Dendritic cell treated with granulocyte-macrophage colony-stimulating factor and Interleukin-4, amounts not matched to agents 40 ng/mL and 50 ng/mL, for 4 days (primary cell): ENCODE measurements at regions not wholly inside any gene's neighbourhood (a gene's known extent, or its start where the extent isn't known, plus 50 kb on each side); places are given as distances from the start of the nearest gene placed in this dataset.
"Not testable (repeated sequence)": the region's sequence is repeated elsewhere in the genome, so short reads cannot be mapped to it uniquely, and the experiment has no call there.

Experiments used
- H3K27ac Mint-ChIP-seq: one replicate; pipeline ENCODE4 v1.8.0; 2022; ENCODE audit warnings: mild to moderate bottlenecking, mixed read lengths
- H3K27me3 Mint-ChIP-seq: one replicate; pipeline ENCODE4 v1.8.0; 2022; ENCODE audit warnings: mild to moderate bottlenecking, mixed read lengths
- H3K36me3 Mint-ChIP-seq: one replicate; pipeline ENCODE4 v1.8.0; 2022; ENCODE audit warnings: low read depth, mixed read lengths
- H3K4me1 Mint-ChIP-seq: one replicate; pipeline ENCODE4 v1.8.0; 2022; ENCODE audit warnings: low read depth, mixed read lengths
- H3K4me3 Mint-ChIP-seq: one replicate; pipeline ENCODE4 v1.8.0; 2022; ENCODE audit warnings: mild to moderate bottlenecking, moderate library complexity, mixed read lengths
- H3K9me3 Mint-ChIP-seq: one replicate; pipeline ENCODE4 v1.8.0; 2022; ENCODE audit warnings: mixed read lengths
- intact Hi-C: fragments of 100-400 bp; cut with micrococcal nuclease; formaldehyde crosslinking; loops from one replicate; pipeline ENCODE4 v1.15.0; 2022

- Mint-ChIP-seq H3K27me3 (peaks cover 41% of the 10 kb centered on the region), H3K9me3 (no peaks in the 10 kb centered on the region), H3K27ac (peak overlapping the region; percentile 55), H3K36me3 (no peaks in the 10 kb centered on the region), H3K4me1 (peaks cover 19% of the 10 kb centered on the region), H3K4me3 (peak overlapping the region; percentile 60)
- intact Hi-C loops = no loop called here
Observed at GRCh38 chr1:112855152-112855828, 100.7 kb downstream of the SLC16A1 start.

- intact Hi-C loops, H3K9me3 Mint-ChIP-seq, H3K36me3 Mint-ChIP-seq: not testable (repeated sequence)
- Mint-ChIP-seq H3K27me3 (peaks cover 49% of the 10 kb centered on the region), H3K27ac (peak overlapping the region; percentile 55), H3K4me1 (peaks cover 27% of the 10 kb centered on the region), H3K4me3 (peak overlapping the region; percentile 60)
Observed at GRCh38 chr1:112854368-112854984, 101.5 kb downstream of the SLC16A1 start.

- Mint-ChIP-seq H3K4me1 (peaks cover 33% of the 10 kb centered on the region), H3K27me3 (peaks cover 55% of the 10 kb centered on the region), H3K27ac (peak overlapping the region; percentile 55)
- H3K36me3 Mint-ChIP-seq, H3K4me3 Mint-ChIP-seq, intact Hi-C loops, H3K9me3 Mint-ChIP-seq: not testable (repeated sequence)
Observed at GRCh38 chr1:112853915-112854314, 102.1 kb downstream of the SLC16A1 start.

- intact Hi-C loops = no loop called here
- Mint-ChIP-seq H3K4me1 (peaks cover 33% of the 10 kb centered on the region), H3K27me3 (peaks cover 63% of the 10 kb centered on the region), H3K4me3 (no peak overlapping the region), H3K27ac (no peak overlapping the region), H3K36me3 (no peaks in the 10 kb centered on the region), H3K9me3 (no peaks in the 10 kb centered on the region)
Observed at GRCh38 chr1:112852934-112853333, 103.1 kb downstream of the SLC16A1 start.

GRCh38 chr1:112852276-112852675 is 103.7 kb downstream of the SLC16A1 start:
- H3K4me3 Mint-ChIP-seq = no peak overlapping the region
- no peaks in the 10 kb centered on the region for H3K9me3 Mint-ChIP-seq
- H3K27me3 Mint-ChIP-seq = peaks cover 65% of the 10 kb centered on the region
- intact Hi-C loops = no loop called here
- no peaks in the 10 kb centered on the region for H3K36me3 Mint-ChIP-seq
- H3K4me1 Mint-ChIP-seq = peaks cover 33% of the 10 kb centered on the region
- H3K27ac Mint-ChIP-seq = no peak overlapping the region

- Mint-ChIP-seq H3K4me1 (peaks cover 27% of the 10 kb centered on the region), H3K36me3 (no peaks in the 10 kb centered on the region), H3K4me3 (peak overlapping the region; percentile 72), H3K9me3 (no peaks in the 10 kb centered on the region), H3K27ac (peak overlapping the region; percentile 67), H3K27me3 (peaks cover 59% of the 10 kb centered on the region)
- intact Hi-C loops = no loop called here
Observed at GRCh38 chr1:112850034-112850757, 105.8 kb downstream of the SLC16A1 start.

- Mint-ChIP-seq H3K9me3 (no peaks in the 10 kb centered on the region), H3K4me3 (peak overlapping the region; percentile 72), H3K27ac (peak overlapping the region; percentile 67), H3K27me3 (peaks cover 54% of the 10 kb centered on the region), H3K4me1 (peaks cover 22% of the 10 kb centered on the region), H3K36me3 (no peaks in the 10 kb centered on the region)
- intact Hi-C loops = no loop called here
Observed at GRCh38 chr1:112849425-112850033, 106.5 kb downstream of the SLC16A1 start.

GRCh38 chr1:112841825-112842224 is 114.2 kb downstream of the SLC16A1 start:
- H3K4me1 Mint-ChIP-seq = peaks cover 45% of the 10 kb centered on the region
- peaks cover 5% of the 10 kb centered on the region for H3K27me3 Mint-ChIP-seq
- peak overlapping the region; percentile 82 for H3K27ac Mint-ChIP-seq
- H3K9me3 Mint-ChIP-seq = no peaks in the 10 kb centered on the region
- no peaks in the 10 kb centered on the region for H3K36me3 Mint-ChIP-seq
- no peak overlapping the region for H3K4me3 Mint-ChIP-seq
- intact Hi-C loops = loop anchor here (5.0 kb wide), 2 partner anchors 35 kb away; no protein-coding TSS in a partner anchor

GRCh38 chr1:112840631-112841624 is 115.1 kb downstream of the SLC16A1 start:
- Mint-ChIP-seq H3K4me3 (no peak overlapping the region), H3K4me1 (peaks cover 49% of the 10 kb centered on the region), H3K27ac (peak overlapping the region; percentile 82), H3K27me3 (peaks cover 5% of the 10 kb centered on the region), H3K9me3 (no peaks in the 10 kb centered on the region), H3K36me3 (no peaks in the 10 kb centered on the region)
- intact Hi-C loops = loop anchor here (5.0 kb wide), 2 partner anchors 34 to 36 kb away; no protein-coding TSS in a partner anchor

GRCh38 chr1:112836642-112837041 is 119.4 kb downstream of the SLC16A1 start:
- H3K27me3 Mint-ChIP-seq = peaks cover 4% of the 10 kb centered on the region
- H3K27ac Mint-ChIP-seq = no peak overlapping the region
- intact Hi-C loops = no loop called here
- H3K4me1 Mint-ChIP-seq = peaks cover 42% of the 10 kb centered on the region
- H3K4me3 Mint-ChIP-seq = no peak overlapping the region
- no peaks in the 10 kb centered on the region for H3K9me3 Mint-ChIP-seq
- no peaks in the 10 kb centered on the region for H3K36me3 Mint-ChIP-seq

GRCh38 chr1:112833806-112834205 is 118.7 kb upstream of the PPM1J start:
- H3K36me3 Mint-ChIP-seq = no peaks in the 10 kb centered on the region
- H3K4me3 Mint-ChIP-seq = no peak overlapping the region
- H3K27me3 Mint-ChIP-seq = peaks cover 8% of the 10 kb centered on the region
- intact Hi-C loops = no loop called here
- H3K27ac Mint-ChIP-seq = no peak overlapping the region
- H3K4me1 Mint-ChIP-seq = peaks cover 19% of the 10 kb centered on the region
- H3K9me3 Mint-ChIP-seq = no peaks in the 10 kb centered on the region

GRCh38 chr1:112832259-112832658 is 117.1 kb upstream of the PPM1J start:
- Mint-ChIP-seq H3K27ac (peak overlapping the region; percentile 78), H3K4me1 (peaks cover 18% of the 10 kb centered on the region)
- H3K36me3 Mint-ChIP-seq, H3K9me3 Mint-ChIP-seq, intact Hi-C loops, H3K27me3 Mint-ChIP-seq, H3K4me3 Mint-ChIP-seq: not testable (repeated sequence)

- Mint-ChIP-seq H3K4me1 (peaks cover 10% of the 10 kb centered on the region), H3K27me3 (peaks cover 18% of the 10 kb centered on the region)
- H3K9me3 Mint-ChIP-seq, H3K4me3 Mint-ChIP-seq, H3K36me3 Mint-ChIP-seq, intact Hi-C loops, H3K27ac Mint-ChIP-seq: not testable (repeated sequence)
Observed at GRCh38 chr1:112829691-112830090, 114.6 kb upstream of the PPM1J start.
